HG03439 (cell line): ENCODE measurements at regions not wholly inside any gene's neighbourhood (a gene's known extent, or its start where the extent isn't known, plus 50 kb on each side); places are given as distances from the start of the nearest gene placed in this dataset.

Experiments used
- ATAC-seq: cut with Tn5 transposase; IDR thresholded peaks from one replicate; pipeline ENCODE4 v1.9.1; 2021; ENCODE audit warnings: mild to moderate bottlenecking, moderate library complexity; ENCODE audit not compliant: unreplicated experiment

- no peak for ATAC-seq
These were observed 133.9 kb upstream of the FUT8 start for GRCh38 chr14:65278589-65278988.

GRCh38 chr14:65279510-65279909, 133.0 kb upstream of the FUT8 start:
- no peak for ATAC-seq

GRCh38 chr14:65279958-65280357, 132.6 kb upstream of the FUT8 start:
- no peak for ATAC-seq

- ATAC-seq, result no peak
These were observed 131.9 kb upstream of the FUT8 start for GRCh38 chr14:65280653-65281052.

- no peak for ATAC-seq
These were observed 130.3 kb upstream of the FUT8 start for GRCh38 chr14:65281991-65282895.

- ATAC-seq, result no peak
These were observed 129.7 kb upstream of the FUT8 start for GRCh38 chr14:65282896-65283253.

GRCh38 chr14:65286443-65286842, 126.1 kb upstream of the FUT8 start:
- ATAC-seq, result no peak

GRCh38 chr14:65287264-65288131, 125.0 kb upstream of the FUT8 start:
- ATAC-seq, result no peak

GRCh38 chr14:65290830-65291229, 121.7 kb upstream of the FUT8 start:
- ATAC-seq, result no peak

- no peak for ATAC-seq
These were observed 121.0 kb upstream of the FUT8 start for GRCh38 chr14:65291531-65291930.

GRCh38 chr14:65294816-65295215, 117.7 kb upstream of the FUT8 start:
- ATAC-seq, result no peak

GRCh38 chr14:65296402-65296801, 116.1 kb upstream of the FUT8 start:
- no peak for ATAC-seq

GRCh38 chr14:65296876-65297275, 115.7 kb upstream of the FUT8 start:
- no peak for ATAC-seq

- ATAC-seq, result no peak
These were observed 114.8 kb upstream of the FUT8 start for GRCh38 chr14:65297744-65298143.

- no peak for ATAC-seq
These were observed 112.7 kb upstream of the FUT8 start for GRCh38 chr14:65299826-65300225.

GRCh38 chr14:65301862-65302539, 110.5 kb upstream of the FUT8 start:
- peak; percentile 46 for ATAC-seq

GRCh38 chr14:65302571-65303189, 109.8 kb upstream of the FUT8 start:
- ATAC-seq, result peak; percentile 51

- no peak for ATAC-seq
These were observed 109.2 kb upstream of the FUT8 start for GRCh38 chr14:65303190-65303898.

GRCh38 chr14:65303899-65304222, 108.7 kb upstream of the FUT8 start:
- ATAC-seq, result no peak

GRCh38 chr14:65304239-65304638, 108.3 kb upstream of the FUT8 start:
- ATAC-seq, result no peak
